Naive thymus-derived CD8-positive, alpha-beta T cell (primary cell): ENCODE measurements at regions not wholly inside any gene's neighbourhood (a gene's known extent, or its start where the extent isn't known, plus 50 kb on each side); places are given as distances from the start of the nearest gene placed in this dataset.

Source experiments
- ATAC-seq, 2 donors: fragments of 150-1000 bp; cut with Tn5 transposase in 1 of 2; sonication (Bioruptor Pico), chemical (Tn5 transposase) in 1 of 2; 1 replicate in 1 of 2; 2 replicates in 1 of 2; pipeline ENCODE4 v1.10.0; 2021; ENCODE audit warnings: mild to moderate bottlenecking in 2 of 2, moderate library complexity in 2 of 2
- POLR2A ChIA-PET: fragments of 350-600 bp; sonication (Branson Sonifier 250); formaldehyde crosslinking; loops from one replicate; lab custom pipeline; 2021; ENCODE audit warnings: antibody characterized with exemption; lab: Charles Lee
- DNase-seq, 10 donors: peaks; one replicate each; pipeline versions ENCODE4 v3.0.0 to v3.0.0-alpha.2; 2020 to 2022
- H3K27ac Mint-ChIP-seq, 10 donors: one replicate each; pipeline ENCODE4 v1.8.0; 2020 to 2022; ENCODE audit warnings: mild to moderate bottlenecking in 10 of 10, mixed read lengths in 10 of 10, moderate library complexity in 4 of 10, inconsistent platforms in 1 of 10
- H3K27me3 Mint-ChIP-seq, 5 donors: one replicate each; pipeline ENCODE4 v1.8.0; 2021 to 2022; ENCODE audit warnings: mixed read lengths in 5 of 5
- H3K36me3 Mint-ChIP-seq, 3 donors: one replicate each; pipeline ENCODE4 v1.8.0; 2020 to 2022; ENCODE audit warnings: mixed read lengths in 3 of 3, mild to moderate bottlenecking in 2 of 3, inconsistent platforms in 1 of 3
- H3K4me1 Mint-ChIP-seq, 4 donors: one replicate each; pipeline ENCODE4 v1.8.0; 2021 to 2022; ENCODE audit warnings: mixed read lengths in 4 of 4
- H3K4me3 Mint-ChIP-seq, 10 donors: one replicate each; pipeline ENCODE4 v1.8.0; 2020 to 2022; ENCODE audit warnings: mild to moderate bottlenecking in 10 of 10, mixed read lengths in 10 of 10, moderate library complexity in 6 of 10, inconsistent platforms in 1 of 10
- H3K9me3 Mint-ChIP-seq, 9 donors: one replicate each; pipeline ENCODE4 v1.8.0; 2020 to 2022; ENCODE audit warnings: mixed read lengths in 9 of 9, mild to moderate bottlenecking in 3 of 9, inconsistent platforms in 1 of 9, moderate library complexity in 1 of 9

DNA sequence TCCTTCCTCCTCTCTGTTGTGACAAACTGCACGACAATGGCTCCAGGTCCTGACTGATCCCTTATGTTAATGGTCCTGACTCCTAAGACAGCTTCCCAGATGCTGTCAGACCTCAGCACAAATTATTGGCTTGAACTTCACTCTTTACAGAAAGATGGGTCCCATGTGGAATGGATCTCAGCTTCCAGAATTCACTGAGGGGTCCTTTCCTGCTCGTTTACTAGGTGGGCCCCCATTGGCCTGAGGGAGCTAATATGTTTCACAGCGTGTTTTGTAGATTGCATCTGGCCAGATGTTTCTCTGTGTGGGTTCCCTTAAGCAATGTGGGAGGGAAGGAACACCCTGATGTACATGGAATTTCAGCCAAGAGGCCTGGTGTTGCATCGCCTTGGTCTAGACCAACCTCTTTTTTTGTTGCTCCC is 826.6 kb downstream of the MAFB start:
- Mint-ChIP-seq H3K27ac (no peak overlapping the region), H3K36me3 (no peaks in the 10 kb centered on the region), H3K4me3 (no peak overlapping the region), H3K27me3 (peaks cover 4 to 32% (median 8%) of the 10 kb centered on the region in 5 donors), H3K9me3 (peaks cover 0 to 12% (median 2%) of the 10 kb centered on the region in 9 donors), H3K4me1 (no peaks in the 10 kb centered on the region)
- no peak for ATAC-seq
- POLR2A ChIA-PET = no interaction called here
- DNase-seq = no peak

DNA sequence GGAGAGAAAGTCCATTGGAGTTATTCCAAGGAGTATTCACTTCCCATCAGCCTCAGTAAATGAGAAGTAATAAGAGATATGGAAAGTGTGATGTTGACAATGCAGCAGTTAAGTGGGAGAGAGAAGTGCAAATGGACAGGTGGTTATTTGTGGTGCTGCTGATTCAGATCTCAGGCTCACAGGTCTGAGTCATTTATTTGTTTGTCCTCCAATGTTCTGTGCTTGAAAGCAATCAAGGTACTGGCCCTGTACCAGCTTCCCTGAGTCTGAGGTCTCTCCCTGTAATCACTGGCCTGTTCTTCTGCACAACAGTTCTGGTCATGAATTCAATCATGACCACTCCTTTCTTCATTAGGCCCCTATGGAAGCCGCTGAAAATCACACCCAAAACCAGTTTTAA is 827.7 kb downstream of the MAFB start:
- Mint-ChIP-seq H3K4me3 (no peak overlapping the region), H3K9me3 (peaks cover 0 to 6% (median 0%) of the 10 kb centered on the region in 9 donors), H3K27me3 (peaks cover 4 to 29% (median 7%) of the 10 kb centered on the region in 5 donors), H3K4me1 (no peaks in the 10 kb centered on the region), H3K36me3 (no peaks in the 10 kb centered on the region), H3K27ac (no peak overlapping the region)
- no peak for ATAC-seq
- DNase-seq = no peak
- POLR2A ChIA-PET = no interaction called here

DNA sequence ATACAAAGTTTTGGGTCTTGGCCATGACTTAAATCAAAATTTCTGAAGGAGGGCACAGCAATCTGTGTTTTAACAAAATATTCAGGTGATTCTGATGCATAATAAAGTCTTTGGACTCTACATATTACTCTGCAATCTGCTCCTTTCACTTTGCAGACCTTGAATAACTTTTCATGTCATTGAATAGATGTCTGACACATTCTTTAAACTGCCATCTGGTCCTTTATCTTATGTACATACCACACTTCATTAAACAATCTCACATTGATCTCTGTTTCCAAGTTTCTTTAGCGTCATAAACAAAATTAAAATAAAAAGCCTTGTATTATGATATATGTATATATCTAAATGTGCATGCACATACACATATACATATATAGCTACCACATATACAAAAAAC is 831.2 kb downstream of the MAFB start:
- ATAC-seq = no peak
- H3K27me3 Mint-ChIP-seq = peaks cover 2 to 22% (median 5%) of the 10 kb centered on the region in 5 donors
- no peak overlapping the region for H3K27ac Mint-ChIP-seq
- no peaks in the 10 kb centered on the region for H3K36me3 Mint-ChIP-seq
- no peak overlapping the region for H3K4me3 Mint-ChIP-seq
- H3K9me3 Mint-ChIP-seq = peaks cover 0 to 4% (median 0%) of the 10 kb centered on the region in 9 donors
- POLR2A ChIA-PET = no interaction called here
- DNase-seq = no peak
- H3K4me1 Mint-ChIP-seq = no peaks in the 10 kb centered on the region

DNA sequence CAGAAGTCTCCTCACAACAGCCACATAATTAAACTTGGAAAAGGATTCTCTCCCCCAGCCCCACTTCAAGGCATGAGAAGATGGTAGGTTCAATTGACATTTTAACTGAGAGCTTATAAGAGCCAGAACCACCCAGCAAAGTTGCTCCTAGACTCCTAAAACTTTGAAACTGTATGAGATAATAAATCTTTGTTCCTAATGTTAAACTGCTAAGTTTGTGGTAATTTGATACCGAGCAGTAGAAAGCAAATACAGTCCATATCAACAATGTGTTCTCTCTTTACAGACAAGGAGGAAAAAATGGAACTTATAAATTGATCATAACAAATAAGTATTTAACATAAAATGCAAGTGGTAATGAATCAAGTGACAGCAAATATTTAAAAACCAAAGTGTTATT is 831.8 kb downstream of the MAFB start:
- Mint-ChIP-seq H3K9me3 (peaks cover 0 to 4% (median 0%) of the 10 kb centered on the region in 9 donors), H3K4me3 (no peak overlapping the region), H3K27ac (no peak overlapping the region), H3K36me3 (no peaks in the 10 kb centered on the region), H3K4me1 (no peaks in the 10 kb centered on the region), H3K27me3 (peaks cover 2 to 22% (median 5%) of the 10 kb centered on the region in 5 donors)
- DNase-seq (no peak), ATAC-seq (no peak)
- POLR2A ChIA-PET = no interaction called here

DNA sequence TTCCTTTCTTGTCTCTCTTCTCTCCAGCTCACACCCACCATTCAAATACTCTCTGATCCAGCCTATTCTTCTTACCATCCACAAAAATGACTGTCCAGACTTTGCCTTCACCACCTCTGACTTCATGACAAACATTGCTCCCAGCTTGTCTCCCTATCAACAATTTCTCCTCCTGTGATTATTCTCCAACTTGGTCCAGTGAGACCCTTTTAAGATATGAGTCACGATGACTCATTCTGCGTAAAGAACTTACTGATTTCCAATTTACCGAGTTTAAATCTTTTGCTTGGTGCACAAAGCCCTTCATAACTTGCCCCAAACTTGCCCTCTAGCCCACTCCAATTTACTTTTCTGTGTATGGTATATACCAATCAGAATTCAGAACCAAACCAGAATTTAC is 833.2 kb downstream of the MAFB start:
- POLR2A ChIA-PET = no interaction called here
- Mint-ChIP-seq H3K9me3 (peaks cover 0 to 4% (median 0%) of the 10 kb centered on the region in 9 donors), H3K4me1 (no peaks in the 10 kb centered on the region), H3K36me3 (no peaks in the 10 kb centered on the region), H3K27ac (no peak overlapping the region), H3K27me3 (peaks cover 2 to 18% (median 5%) of the 10 kb centered on the region in 5 donors), H3K4me3 (no peak overlapping the region)
- ATAC-seq (no peak), DNase-seq (no peak)

DNA sequence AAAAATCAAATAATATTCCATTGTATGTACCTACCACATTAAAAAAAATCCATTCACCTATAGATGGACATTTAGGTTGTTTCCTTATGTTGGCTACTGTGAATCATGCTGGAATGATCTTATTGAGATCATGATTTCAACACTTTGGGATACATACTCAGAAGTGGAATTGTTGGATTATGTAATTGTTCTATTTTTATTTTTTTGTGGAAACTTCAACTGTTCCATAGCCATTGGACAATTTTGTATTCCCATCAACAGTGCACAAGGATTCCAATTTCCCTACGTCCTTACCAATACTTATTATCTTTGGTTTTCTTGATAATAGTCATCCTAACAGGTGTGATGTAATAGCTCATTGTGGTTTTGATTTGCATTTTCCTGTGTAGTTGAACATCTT is 834.0 kb downstream of the MAFB start:
- POLR2A ChIA-PET = no interaction called here
- H3K4me1 Mint-ChIP-seq = no peaks in the 10 kb centered on the region
- H3K27ac Mint-ChIP-seq = no peak overlapping the region
- DNase-seq (no peak), ATAC-seq (no peak)
- H3K27me3 Mint-ChIP-seq = peaks cover 2 to 14% (median 5%) of the 10 kb centered on the region in 5 donors
- H3K36me3 Mint-ChIP-seq = no peaks in the 10 kb centered on the region
- H3K4me3 Mint-ChIP-seq = no peak overlapping the region
- H3K9me3 Mint-ChIP-seq = peaks cover 0 to 4% (median 0%) of the 10 kb centered on the region in 9 donors

DNA sequence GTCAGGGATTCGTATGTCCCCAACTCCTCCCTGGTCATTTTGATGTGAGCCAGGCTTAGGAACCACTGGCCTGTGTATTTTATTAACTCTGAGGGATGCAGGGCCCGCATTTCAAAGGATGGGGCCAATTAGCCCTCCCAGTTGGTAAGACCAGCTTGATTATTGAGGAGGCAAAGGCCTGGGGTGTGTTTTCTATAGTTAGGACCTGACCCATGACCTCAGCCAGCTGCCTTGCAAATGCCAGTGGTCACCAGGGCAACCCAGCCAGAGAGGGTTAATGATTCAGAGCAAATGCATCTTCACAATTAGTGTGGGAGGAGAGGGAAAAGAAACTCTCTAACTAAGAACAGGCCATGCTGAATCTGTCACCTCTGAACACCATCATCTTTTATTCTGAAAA is 835.4 kb downstream of the MAFB start:
- no peak overlapping the region for H3K27ac Mint-ChIP-seq
- ATAC-seq = no peak

DNA sequence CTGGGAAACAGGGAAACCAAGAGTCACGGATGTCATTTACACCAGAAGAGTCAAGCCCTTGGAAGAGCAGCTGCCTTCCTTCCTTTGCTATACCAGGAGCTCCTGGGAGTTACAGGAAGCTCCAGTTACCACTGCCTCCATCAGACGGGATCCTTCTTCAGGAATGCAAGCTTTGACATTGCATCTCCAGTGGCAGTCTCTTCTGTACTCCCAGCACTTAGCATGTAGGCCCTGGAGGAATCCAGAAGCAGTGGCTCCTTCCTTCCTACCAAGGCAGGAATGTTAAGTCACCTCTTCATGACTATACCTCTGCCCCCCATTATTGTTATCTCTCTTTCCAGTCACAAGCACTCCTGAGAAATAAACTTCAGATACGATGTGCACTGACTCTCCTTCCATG is 836.0 kb downstream of the MAFB start:
- Mint-ChIP-seq H3K27me3 (peaks cover 0 to 10% (median 1%) of the 10 kb centered on the region in 5 donors), H3K4me1 (no peaks in the 10 kb centered on the region), H3K9me3 (no peaks in the 10 kb centered on the region), H3K27ac (no peak overlapping the region), H3K36me3 (no peaks in the 10 kb centered on the region), H3K4me3 (no peak overlapping the region)
- no peak for ATAC-seq
- DNase-seq = no peak
- POLR2A ChIA-PET = no interaction called here

More for the DNA sequence above, 835.4 kb downstream of the MAFB start:
- no peak for DNase-seq
- Mint-ChIP-seq H3K27me3 (peaks cover 2 to 13% (median 4%) of the 10 kb centered on the region in 5 donors), H3K36me3 (no peaks in the 10 kb centered on the region), H3K9me3 (peaks cover 0 to 3% (median 0%) of the 10 kb centered on the region in 9 donors), H3K4me1 (no peaks in the 10 kb centered on the region), H3K4me3 (no peak overlapping the region)
- POLR2A ChIA-PET = no interaction called here

DNA sequence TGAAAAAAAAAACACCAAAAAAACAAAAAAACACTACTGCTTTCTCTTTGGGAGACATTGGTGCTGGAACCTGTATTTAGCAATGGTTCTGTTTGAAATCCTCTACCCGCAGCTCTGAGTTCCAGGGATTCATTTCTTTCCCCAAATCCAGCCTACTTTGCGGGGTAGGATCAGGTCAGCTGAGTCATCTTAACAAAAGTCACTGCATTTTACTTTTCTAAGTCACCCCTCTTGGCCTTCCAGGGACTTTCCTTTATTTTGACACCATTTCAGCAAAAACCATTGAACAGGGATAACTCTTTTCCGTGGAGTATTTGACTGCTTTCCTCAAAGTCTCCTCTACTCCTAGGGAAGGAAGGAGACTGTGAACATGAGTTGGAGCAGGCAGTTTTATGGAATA is 837.6 kb downstream of the MAFB start:
- POLR2A ChIA-PET = no interaction called here
- Mint-ChIP-seq H3K27ac (no peak overlapping the region), H3K27me3 (peaks cover 0 to 10% (median 1%) of the 10 kb centered on the region in 5 donors), H3K9me3 (no peaks in the 10 kb centered on the region), H3K4me3 (no peak overlapping the region), H3K4me1 (no peaks in the 10 kb centered on the region), H3K36me3 (no peaks in the 10 kb centered on the region)
- no peak for DNase-seq
- no peak for ATAC-seq

DNA sequence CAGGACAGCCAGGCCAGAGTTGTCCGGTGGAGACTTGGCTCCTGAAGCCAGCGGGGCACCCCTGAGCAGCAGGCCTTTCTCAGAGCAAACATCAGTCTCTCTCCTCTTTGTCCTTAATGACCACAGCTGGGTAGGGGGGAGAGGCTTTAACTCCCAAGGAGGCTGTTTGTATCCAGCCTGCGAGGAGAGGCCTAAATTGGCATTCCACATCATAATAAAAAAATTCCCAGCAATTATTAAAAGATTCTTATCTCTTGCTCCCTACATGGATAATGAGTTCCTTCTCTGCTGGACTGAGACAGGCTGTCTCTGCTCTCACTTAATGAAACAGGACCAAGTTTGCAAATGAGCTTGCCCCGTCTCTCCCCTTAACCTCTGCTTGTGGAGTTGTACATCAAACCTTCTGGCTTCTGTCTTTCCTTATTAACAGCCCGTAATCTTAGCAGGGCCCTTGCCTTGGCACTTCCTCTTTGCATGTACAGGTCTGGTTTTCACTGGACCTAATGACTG is 838.2 kb downstream of the MAFB start:
- H3K27ac Mint-ChIP-seq = no peak overlapping the region
- no peak overlapping the region for H3K4me3 Mint-ChIP-seq
- no peaks in the 10 kb centered on the region for H3K36me3 Mint-ChIP-seq
- no peak for ATAC-seq
- H3K27me3 Mint-ChIP-seq = peaks cover 0 to 7% (median 1%) of the 10 kb centered on the region in 5 donors
- H3K4me1 Mint-ChIP-seq = no peaks in the 10 kb centered on the region
- no peak for DNase-seq
- POLR2A ChIA-PET = no interaction called here
- H3K9me3 Mint-ChIP-seq = no peaks in the 10 kb centered on the region

DNA sequence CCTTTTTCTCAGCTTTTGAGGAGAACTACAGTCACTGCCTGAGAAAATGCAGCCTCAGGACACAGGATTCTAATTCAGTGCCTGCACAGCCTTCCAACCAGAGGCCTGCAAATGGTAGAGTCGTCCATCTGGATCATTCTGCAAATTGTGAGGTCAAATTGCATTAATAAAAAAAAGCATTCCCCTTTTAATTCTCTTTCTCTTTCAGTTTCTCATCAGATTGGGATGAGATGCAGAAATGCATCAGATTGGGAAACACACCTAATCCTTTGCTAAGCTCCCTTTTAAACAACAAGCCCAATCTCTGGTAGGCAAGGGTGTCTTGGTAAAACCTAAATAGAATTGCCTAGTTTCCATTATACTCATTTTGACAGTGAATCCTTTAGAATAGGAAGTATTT is 838.8 kb downstream of the MAFB start:
- ATAC-seq (no peak), DNase-seq (no peak)
- no peak overlapping the region for H3K4me3 Mint-ChIP-seq
- no peak overlapping the region for H3K27ac Mint-ChIP-seq
- H3K36me3 Mint-ChIP-seq = no peaks in the 10 kb centered on the region
- peaks cover 0 to 5% (median 0%) of the 10 kb centered on the region in 5 donors for H3K27me3 Mint-ChIP-seq
- H3K9me3 Mint-ChIP-seq = no peaks in the 10 kb centered on the region
- H3K4me1 Mint-ChIP-seq = no peaks in the 10 kb centered on the region
- POLR2A ChIA-PET = no interaction called here

DNA sequence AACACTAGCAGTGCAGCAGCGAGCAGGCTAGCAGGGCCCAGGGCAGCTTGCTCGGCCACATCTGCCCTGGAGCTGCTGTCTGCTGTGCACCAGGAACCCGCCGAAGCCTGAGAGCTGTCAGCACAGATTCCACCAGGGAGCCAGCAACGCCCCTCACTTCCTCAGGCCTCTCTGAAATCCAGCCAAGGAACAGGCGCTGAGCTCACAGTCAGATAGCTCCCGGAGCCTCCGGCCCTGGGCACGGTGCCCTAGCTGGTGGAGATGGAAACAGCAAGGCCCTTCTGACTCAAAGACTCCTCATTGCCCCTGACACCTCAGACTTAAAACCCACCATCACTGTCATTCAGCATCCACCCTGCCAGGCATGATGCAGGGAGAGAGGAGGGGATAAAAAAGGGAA is 839.4 kb downstream of the MAFB start:
- Mint-ChIP-seq H3K36me3 (no peaks in the 10 kb centered on the region), H3K27me3 (peaks cover 0 to 5% (median 0%) of the 10 kb centered on the region in 5 donors), H3K27ac (no peak overlapping the region), H3K4me1 (no peaks in the 10 kb centered on the region), H3K4me3 (no peak overlapping the region), H3K9me3 (no peaks in the 10 kb centered on the region)
- no peak for ATAC-seq
- POLR2A ChIA-PET = no interaction called here
- no peak for DNase-seq

DNA sequence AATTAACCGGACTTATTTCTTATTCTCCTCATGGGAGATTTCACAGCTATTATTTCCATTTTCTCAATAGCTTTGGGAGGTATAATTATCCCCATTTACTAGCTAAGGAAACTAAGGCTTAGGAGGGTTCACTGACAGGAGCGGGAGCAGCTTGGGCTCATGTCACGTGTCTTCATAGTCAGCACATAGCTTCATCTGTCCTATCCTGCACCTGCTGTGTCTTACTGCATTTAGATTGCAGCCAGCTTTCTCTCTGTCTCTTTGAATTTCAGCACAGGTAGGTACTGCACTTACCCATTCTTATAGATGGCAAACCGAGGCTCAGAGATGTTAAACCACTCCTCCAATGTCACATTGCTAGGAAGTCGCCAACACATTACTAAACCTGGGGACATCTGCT is 839.9 kb downstream of the MAFB start:
- DNase-seq (no peak), ATAC-seq (no peak)
- Mint-ChIP-seq H3K36me3 (no peaks in the 10 kb centered on the region), H3K4me3 (no peak overlapping the region), H3K27me3 (peaks cover 0 to 5% (median 2%) of the 10 kb centered on the region in 5 donors), H3K27ac (no peak overlapping the region), H3K9me3 (no peaks in the 10 kb centered on the region), H3K4me1 (no peaks in the 10 kb centered on the region)
- POLR2A ChIA-PET = no interaction called here

DNA sequence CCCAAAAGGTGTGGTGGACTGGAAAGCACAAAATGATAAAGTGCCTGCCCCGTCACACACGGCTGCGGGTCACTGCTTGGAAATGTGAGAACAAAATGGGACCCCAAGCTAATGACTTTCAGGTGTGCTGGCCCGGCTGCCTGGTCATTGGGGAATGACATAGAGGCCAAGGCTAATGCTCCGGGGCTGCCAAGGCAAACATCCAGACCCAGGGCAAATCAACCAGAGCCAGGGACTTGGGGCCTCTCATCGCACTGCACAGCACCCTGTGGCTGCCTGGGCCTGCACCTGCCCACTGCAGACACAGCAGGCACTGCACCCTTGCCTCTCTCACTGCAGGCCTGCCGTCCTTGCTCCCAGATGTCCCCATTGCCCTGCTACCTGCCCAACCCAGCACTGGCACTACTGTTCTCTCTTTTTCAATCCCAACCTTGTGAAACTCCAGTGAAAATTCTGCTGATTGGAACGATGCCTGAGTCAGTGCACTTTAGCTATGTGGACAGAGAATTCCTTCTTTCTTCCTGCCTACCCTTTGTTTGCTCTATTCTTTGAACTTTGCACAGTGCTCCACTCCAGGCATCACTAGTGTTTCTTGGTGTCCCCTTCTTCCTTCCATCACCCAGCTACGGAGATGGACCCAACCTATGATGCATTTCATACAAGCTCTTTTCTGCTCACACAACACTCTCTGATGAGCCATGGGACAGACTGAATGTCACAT is 849.5 kb downstream of the MAFB start:
- ATAC-seq (no peak), DNase-seq (no peak)
- POLR2A ChIA-PET = no interaction called here
- Mint-ChIP-seq H3K27me3 (peaks cover 2 to 20% (median 6%) of the 10 kb centered on the region in 5 donors), H3K4me3 (no peak overlapping the region), H3K4me1 (no peaks in the 10 kb centered on the region), H3K36me3 (no peaks in the 10 kb centered on the region), H3K27ac (no peak overlapping the region), H3K9me3 (no peaks in the 10 kb centered on the region)
